ENCODE measurements at regions not wholly inside any gene's neighbourhood (a gene's known extent, or its start where the extent isn't known, plus 50 kb on each side); places are given as distances from the start of the nearest gene placed in this dataset.

GRCh38 chr6:137776786-137777686, 90.0 kb upstream of the TNFAIP3 start:
- TF ChIP-seq TAF1 (IDR thresholded peaks at IDR 0.05; ENCODE audit: borderline replicate concordance, low read depth, low read length) (no peak), POLR2A (IDR thresholded peaks at IDR 0.05; ENCODE audit: low read depth, low read length) (no peak)
